Fibroblast of peridontal ligament (primary cell): ENCODE measurements at regions not wholly inside any gene's neighbourhood (a gene's known extent, or its start where the extent isn't known, plus 50 kb on each side); places are given as distances from the start of the nearest gene placed in this dataset.
A peak's percentile ranks its signal among the peaks of the same experiment; 100 is the strongest.
"Not testable (repeated sequence)": the region's sequence is repeated elsewhere in the genome, so short reads cannot be mapped to it uniquely, and the experiment has no call there.

Experiments
- DNase-seq: peaks from one replicate; pipeline ENCODE4 v3.0.0-alpha.2; 2010; ENCODE audit errors: extremely low read depth

DNA sequence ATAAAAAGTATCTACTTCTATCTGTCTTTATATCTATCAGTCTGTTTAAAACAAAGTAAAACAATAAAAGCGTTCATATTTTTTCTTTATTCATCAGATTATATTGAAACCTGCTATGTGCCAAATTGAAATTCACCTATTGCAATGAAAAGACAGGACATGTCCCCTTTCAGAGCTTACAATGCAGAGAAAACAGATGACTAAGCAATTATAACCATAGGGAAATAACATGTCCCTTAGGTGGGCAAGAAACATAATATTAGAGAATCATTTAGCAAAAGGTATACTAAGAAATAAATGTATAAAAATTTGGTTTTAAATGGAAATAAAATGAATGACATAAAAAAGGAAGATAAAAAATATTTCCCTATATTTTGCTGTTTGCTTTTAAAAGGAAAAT lies 1421.3 kb downstream of the FSCB start:
- DNase-seq, result no peak

GRCh38 chr14:43067372-43067771 lies 1439.7 kb downstream of the FSCB start:
- DNase-seq, result not testable (repeated sequence)

DNA sequence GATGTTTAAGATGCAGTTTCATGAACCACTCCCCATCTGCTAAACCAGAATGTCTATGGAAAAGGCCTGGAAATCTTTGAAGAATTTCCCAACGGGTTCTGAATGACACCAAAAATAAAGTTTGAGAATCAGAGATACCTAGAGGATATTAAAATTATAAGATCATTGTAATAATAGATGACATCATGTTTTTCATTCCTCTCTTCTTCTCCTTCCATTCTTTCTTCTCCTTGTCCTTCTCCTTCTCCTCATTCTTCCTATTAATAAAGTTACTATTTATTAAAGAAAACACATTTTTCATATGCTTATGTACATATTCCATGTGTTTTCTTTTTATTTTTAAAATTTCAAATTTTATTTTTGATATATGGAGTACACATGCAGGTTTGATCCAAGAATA lies 1449.4 kb downstream of the LRFN5 start:
- DNase-seq, result no peak

- DNase-seq, result no peak
Measured at GRCh38 chr14:43052897-43053296, 1446.2 kb downstream of the LRFN5 start.

- no peak for DNase-seq
Measured at GRCh38 chr14:43043850-43044249, 1437.2 kb downstream of the LRFN5 start.

- no peak for DNase-seq
Measured at GRCh38 chr14:43042408-43042807, 1435.7 kb downstream of the LRFN5 start.

- no peak for DNase-seq
Measured at GRCh38 chr14:43041976-43042375, 1435.3 kb downstream of the LRFN5 start.

DNA sequence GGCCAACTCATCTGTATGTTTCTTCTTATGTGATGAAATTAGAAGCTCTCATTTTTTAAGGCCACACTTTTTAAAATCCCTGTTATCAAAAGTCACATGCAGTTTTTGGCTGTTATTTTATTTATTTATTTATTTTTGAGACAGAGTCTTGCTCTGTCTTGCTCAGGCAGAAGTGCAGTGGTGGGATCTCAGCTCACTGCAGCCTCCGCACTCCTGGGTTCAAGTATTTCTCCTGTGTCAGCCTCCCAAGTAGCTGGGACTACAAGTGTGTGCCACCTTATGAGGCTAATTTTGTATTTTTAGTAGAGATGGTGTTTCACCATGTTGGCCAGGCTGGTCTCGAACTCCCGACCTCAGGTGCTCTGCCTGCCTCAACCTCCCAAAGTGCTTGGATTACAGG lies 1434.5 kb downstream of the LRFN5 start:
- no peak for DNase-seq

DNA sequence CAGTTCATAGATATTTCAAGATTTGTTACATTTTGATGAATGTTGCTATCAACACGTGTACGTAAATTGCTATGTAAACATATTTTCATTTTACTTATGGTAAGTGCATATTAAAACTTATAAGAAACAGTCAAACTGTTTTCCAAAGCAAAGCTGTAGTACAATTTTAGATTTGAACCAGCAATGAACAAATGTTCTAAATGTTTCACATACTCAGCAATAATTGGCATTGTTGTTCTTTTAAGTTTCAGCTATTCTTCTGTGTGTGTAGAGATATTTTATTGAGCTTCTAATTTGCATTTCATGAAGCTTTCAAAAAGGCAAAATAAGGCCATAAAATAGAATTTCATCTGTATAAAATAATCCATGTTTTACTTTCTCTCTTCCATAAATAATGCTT lies 1433.2 kb downstream of the LRFN5 start:
- no peak for DNase-seq

GRCh38 chr14:43031598-43031997 lies 1424.9 kb downstream of the LRFN5 start:
- DNase-seq, result no peak

GRCh38 chr14:43022094-43022800 lies 1415.6 kb downstream of the LRFN5 start:
- no peak for DNase-seq

DNA sequence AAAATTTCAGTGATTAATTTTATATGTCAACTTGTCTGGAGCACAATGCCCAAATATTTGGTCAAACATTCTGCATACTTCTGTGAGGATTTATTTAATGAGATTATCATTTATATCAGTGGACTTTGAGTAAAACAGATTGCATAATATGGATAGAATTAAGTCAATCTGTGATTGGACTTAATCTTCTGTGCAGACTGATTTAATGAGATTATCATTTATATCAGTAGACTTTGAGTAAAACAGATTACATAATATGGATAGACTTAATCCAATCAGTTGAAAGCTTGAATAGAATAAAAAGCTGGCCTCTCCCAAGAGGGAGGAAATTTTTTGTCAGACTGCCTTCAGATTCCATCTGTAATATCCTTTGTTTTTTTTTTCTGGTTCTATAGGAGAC lies 1413.2 kb downstream of the LRFN5 start:
- DNase-seq, result no peak

- no peak for DNase-seq
Measured at GRCh38 chr14:43014338-43014737, 1407.7 kb downstream of the LRFN5 start.

DNA sequence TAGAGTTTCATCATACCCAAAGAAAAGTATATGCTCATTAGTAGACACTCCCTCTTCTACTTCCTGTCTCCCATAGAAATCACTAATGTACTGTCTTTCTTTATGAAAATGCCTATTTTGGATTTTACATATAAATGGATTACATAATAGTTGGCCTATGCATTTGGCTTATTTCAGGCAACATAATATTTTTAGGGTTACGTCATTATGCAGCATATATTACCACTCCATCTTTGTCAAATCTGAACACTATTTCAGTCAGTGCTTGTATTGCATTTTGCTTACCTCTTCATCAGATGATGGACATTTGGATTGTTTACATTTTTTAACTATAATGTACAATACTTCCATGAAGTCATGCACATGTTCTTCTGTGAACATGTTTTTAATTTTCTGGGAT lies 1406.1 kb downstream of the LRFN5 start:
- no peak for DNase-seq

- DNase-seq, result peak; percentile 22
Measured at GRCh38 chr14:43005807-43006206, 1399.1 kb downstream of the LRFN5 start.

- peak; percentile 3 for DNase-seq
Measured at GRCh38 chr14:43003845-43004244, 1397.2 kb downstream of the LRFN5 start.

DNA sequence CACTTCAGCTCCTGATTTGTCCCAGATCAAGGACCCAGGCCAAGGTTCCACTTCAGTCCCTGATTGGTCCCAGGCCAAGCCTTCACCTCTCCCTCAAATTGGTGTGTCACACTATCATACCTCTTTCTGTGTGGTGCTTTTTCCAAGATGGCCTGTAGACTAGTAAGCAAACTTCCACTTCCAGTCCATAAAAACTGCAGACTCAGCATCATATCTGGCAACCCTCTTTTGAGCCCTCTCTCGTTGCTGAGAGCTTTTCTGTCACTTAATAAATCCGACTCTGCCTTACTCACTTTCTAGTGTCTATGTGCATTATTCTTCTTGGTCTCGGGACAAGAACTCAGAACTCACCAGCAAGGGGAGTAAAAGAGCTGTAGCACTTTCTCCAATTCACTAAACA lies 1395.1 kb downstream of the LRFN5 start:
- DNase-seq, result no peak

- DNase-seq, result peak; percentile 2
Measured at GRCh38 chr14:42994051-42994736, 1387.5 kb downstream of the LRFN5 start.

GRCh38 chr14:42992930-42993329 lies 1386.3 kb downstream of the LRFN5 start:
- DNase-seq, result no peak

DNA sequence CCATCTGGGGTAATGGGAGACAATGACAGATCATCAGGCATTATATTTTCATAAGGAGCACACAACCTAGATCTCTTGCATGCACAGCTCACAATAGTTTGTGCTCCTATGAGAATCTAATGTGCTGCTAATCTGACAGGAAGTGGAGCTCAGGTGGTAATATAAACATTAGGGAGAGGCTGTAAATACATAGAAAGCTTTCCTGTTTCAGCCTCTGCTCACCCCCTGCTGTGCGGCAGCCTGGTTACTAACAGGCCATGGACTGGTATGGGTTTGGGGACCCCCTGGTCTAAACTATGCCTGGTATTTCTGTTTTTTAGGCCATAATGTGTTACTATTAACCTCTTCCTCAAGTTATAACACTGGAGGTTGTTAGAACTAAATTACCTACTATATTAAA lies 1373.7 kb downstream of the LRFN5 start:
- no peak for DNase-seq

DNA sequence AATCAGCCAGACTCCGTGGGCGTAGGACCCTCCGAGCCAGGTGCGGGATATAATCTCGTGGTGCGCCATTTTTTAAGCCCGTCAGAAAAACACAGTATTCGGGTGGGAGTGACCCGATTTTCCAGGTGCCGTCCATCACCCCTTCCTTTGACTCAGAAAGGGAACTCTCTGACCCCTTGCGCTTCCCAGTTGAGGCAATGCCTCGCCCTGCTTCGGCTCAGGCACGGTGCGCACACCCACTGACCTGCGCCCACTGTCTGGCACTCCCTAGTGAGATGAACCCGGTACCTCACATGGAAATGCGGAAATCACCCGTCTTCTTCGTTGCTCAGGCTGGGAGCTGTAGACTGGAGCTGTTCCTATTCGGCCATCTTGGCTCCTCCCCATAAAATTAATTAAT lies 1366.5 kb downstream of the LRFN5 start:
- not testable (repeated sequence) for DNase-seq

DNA sequence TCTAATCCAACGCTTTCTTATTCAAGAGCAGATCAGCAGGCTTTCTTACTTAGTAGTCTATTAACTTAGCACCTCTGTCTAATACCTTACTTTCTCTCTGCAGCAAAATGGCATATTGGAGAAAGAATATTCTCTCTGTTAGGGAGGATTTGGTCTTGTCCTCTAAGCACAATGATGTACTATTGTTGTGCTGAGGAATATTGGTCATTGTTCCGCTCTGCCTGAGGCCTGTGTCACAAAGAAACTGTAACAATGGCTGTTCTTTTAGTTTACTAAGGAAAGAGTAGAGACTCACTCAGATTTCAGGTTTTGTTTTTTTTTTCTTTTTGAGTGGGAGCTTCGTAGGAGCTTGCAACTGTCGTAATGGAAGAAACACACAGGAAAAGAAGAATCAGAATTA lies 1358.8 kb downstream of the LRFN5 start:
- no peak for DNase-seq

- no peak for DNase-seq
Measured at GRCh38 chr14:42961509-42961908, 1354.8 kb downstream of the LRFN5 start.

DNA sequence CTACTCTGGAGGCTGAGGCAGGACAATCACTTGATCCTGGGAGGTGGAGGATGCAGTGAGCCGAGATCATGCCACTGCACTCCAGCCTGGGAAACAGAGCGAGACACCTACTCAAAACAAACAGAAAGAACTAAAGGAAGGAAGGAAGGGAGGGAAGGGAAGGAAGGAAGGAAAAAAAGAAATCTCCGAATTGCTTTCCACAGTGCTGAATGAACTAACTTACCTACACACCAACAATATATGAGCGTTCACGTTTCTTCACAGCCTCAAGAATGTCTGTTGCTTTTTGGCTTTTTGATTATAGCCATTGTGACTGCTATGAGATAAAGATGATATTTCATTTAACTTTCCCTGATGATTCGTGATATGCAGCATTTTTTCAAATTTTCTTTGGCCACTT lies 1343.7 kb downstream of the LRFN5 start:
- no peak for DNase-seq
